Parathyroid adenoma (tissue), 2 donors: ENCODE measurements at regions not wholly inside any gene's neighbourhood (a gene's known extent, or its start where the extent isn't known, plus 50 kb on each side); places are given as distances from the start of the nearest gene placed in this dataset.

Experiments used
- H2AFZ ChIP-seq: fragments of 300-600 bp; sonication (generic); one replicate; pipeline ENCODE4 v1.7.0; 2017; ENCODE audit warnings: antibody characterized with exemption, mild to moderate bottlenecking
- H3K27ac ChIP-seq: fragments of 300-600 bp; sonication (generic); one replicate; pipeline ENCODE4 v1.7.0; 2017
- H3K27me3 ChIP-seq: fragments of 300-600 bp; sonication (generic); one replicate; pipeline ENCODE4 v1.7.0; 2017; ENCODE audit warnings: low read length; ENCODE audit not compliant: control insufficient read depth, insufficient read depth
- H3K36me3 ChIP-seq: fragments of 300-600 bp; sonication (generic); one replicate; pipeline ENCODE4 v1.7.0; 2017; ENCODE audit warnings: low read length; ENCODE audit not compliant: control insufficient read depth, insufficient read depth
- H3K4me1 ChIP-seq: fragments of 300-600 bp; sonication (generic); one replicate; pipeline ENCODE4 v1.7.0; 2017; ENCODE audit warnings: control low read depth
- H3K4me2 ChIP-seq: fragments of 300-600 bp; sonication (generic); one replicate; pipeline ENCODE4 v1.7.0; 2017; ENCODE audit warnings: low read length
- H3K4me3 ChIP-seq: fragments of 300-600 bp; sonication (generic); one replicate; pipeline ENCODE4 v1.7.0; 2017; ENCODE audit warnings: low read depth, low read length
- H3K79me2 ChIP-seq: fragments of 300-600 bp; sonication (generic); one replicate; pipeline ENCODE4 v1.7.0; 2017; ENCODE audit warnings: control low read depth
- H3K9ac ChIP-seq: fragments of 300-600 bp; sonication (generic); one replicate; pipeline ENCODE4 v1.7.0; 2017; ENCODE audit warnings: mild to moderate bottlenecking
- H3K9me3 ChIP-seq: fragments of 300-600 bp; sonication (generic); one replicate; pipeline ENCODE4 v1.7.0; 2017; ENCODE audit warnings: low read length; ENCODE audit not compliant: control insufficient read depth
- CTCF ChIP-seq: fragments of 300-600 bp; sonication (generic); IDR thresholded peaks from one replicate; pipeline ENCODE4 v1.7.0; 2017; ENCODE audit warnings: antibody characterized with exemption, mild to moderate bottlenecking
- donor health status: primary hyperparathyroidism.

DNA sequence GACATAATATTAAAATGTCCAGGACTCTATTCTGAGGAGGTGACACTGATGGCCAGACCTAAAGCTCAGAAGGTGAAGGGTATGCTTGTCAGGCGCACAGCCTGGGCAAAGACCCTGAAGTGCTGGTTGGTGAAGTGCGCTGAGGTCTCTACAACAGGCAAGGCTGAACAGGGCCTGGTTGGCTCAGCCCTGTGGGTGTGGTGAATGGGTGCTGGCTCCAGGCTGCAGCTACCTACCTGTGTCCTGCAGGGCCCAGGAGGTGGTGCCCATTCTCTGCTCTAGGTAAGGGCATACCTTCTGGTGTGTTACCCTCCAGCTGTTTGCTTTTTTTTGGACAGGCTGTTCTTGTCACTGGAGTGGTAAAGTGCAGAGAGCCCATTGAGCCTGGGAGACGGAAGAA lies 85.1 kb downstream of the RAMP3 start:
- Histone ChIP-seq H3K4me3 (no peak overlapping the region), H3K9me3 (no peaks in the 10 kb centered on the region), H3K79me2 (no peaks in the 10 kb centered on the region), H3K27me3 (no peaks in the 10 kb centered on the region), H3K4me2 (no peak overlapping the region), H3K4me1 (no peaks in the 10 kb centered on the region), H3K9ac (no peak overlapping the region), H3K27ac (no peak overlapping the region), H3K36me3 (no peaks in the 10 kb centered on the region), H2AFZ (no peak overlapping the region)
- TF ChIP-seq CTCF: no peak

GRCh38 chr7:45244981-45245380 lies 87.4 kb downstream of the RAMP3 start:
- Histone ChIP-seq H3K9me3 (no peaks in the 10 kb centered on the region), H3K9ac (no peak overlapping the region), H3K36me3 (no peaks in the 10 kb centered on the region), H3K79me2 (no peaks in the 10 kb centered on the region), H3K27ac (no peak overlapping the region), H3K4me3 (no peak overlapping the region), H3K4me2 (no peak overlapping the region), H2AFZ (no peak overlapping the region), H3K4me1 (no peaks in the 10 kb centered on the region), H3K27me3 (no peaks in the 10 kb centered on the region)
- TF ChIP-seq CTCF: no peak

GRCh38 chr7:45246339-45246738 lies 88.7 kb downstream of the RAMP3 start:
- H3K9ac ChIP-seq: no peak overlapping the region
- no peak overlapping the region for H3K4me3 ChIP-seq
- no peaks in the 10 kb centered on the region for H3K36me3 ChIP-seq
- no peak overlapping the region for H3K4me2 ChIP-seq
- H3K9me3 ChIP-seq: no peaks in the 10 kb centered on the region
- H3K27ac ChIP-seq: peak overlapping the region; percentile 18
- H3K4me1 ChIP-seq: no peaks in the 10 kb centered on the region
- no peaks in the 10 kb centered on the region for H3K27me3 ChIP-seq
- H3K79me2 ChIP-seq: no peaks in the 10 kb centered on the region
- no peak overlapping the region for H2AFZ ChIP-seq
- no peak for TF ChIP-seq CTCF

DNA sequence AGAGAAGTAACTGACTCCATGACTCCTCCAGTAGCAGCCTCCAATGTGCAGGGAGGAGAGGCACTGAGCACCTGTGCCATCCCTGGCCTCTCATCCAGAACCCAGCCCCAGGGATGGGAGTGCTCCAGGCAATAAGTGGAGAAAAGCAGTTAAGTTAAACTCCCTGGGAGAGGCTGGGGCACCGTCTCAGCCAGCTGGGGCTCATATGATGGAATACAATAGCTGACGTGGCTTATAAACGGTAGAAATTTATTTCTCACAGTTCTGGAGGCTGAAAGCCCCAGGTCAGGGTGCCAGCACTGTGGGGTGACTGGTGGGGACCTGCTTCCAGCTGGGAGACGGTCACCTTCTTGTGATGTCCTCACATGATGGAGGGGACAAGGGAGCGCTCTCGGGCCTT lies 94.7 kb downstream of the RAMP3 start:
- TF ChIP-seq CTCF: no peak
- H3K36me3 ChIP-seq: no peaks in the 10 kb centered on the region
- no peak overlapping the region for H3K27ac ChIP-seq
- no peaks in the 10 kb centered on the region for H3K27me3 ChIP-seq
- no peaks in the 10 kb centered on the region for H3K9me3 ChIP-seq
- H3K4me3 ChIP-seq: no peak overlapping the region
- no peak overlapping the region for H2AFZ ChIP-seq
- no peak overlapping the region for H3K4me2 ChIP-seq
- H3K9ac ChIP-seq: no peak overlapping the region
- H3K4me1 ChIP-seq: no peaks in the 10 kb centered on the region
- no peaks in the 10 kb centered on the region for H3K79me2 ChIP-seq

DNA sequence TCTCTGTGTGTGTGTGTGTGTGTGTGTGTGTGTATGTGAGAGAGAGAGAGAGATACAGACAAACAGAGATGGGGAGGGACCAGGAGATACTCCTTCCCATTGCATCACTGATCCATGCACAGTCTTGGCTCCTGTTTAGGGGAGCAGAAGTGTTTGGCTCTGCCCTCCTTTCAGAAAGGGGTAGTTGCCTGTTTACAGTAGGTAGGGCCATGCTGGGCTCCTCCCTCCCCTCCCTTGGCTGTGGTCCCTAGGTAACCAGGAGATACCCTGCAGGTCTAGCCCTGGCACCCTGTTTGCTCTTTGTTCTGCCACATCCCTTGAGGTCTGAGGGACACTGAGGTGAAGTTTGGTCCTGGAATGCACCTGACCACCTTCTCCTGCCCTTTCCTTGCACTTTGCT lies 95.3 kb downstream of the RAMP3 start:
- no peaks in the 10 kb centered on the region for H3K79me2 ChIP-seq
- no peaks in the 10 kb centered on the region for H3K4me1 ChIP-seq
- no peaks in the 10 kb centered on the region for H3K36me3 ChIP-seq
- H3K27ac ChIP-seq: no peak overlapping the region
- no peak overlapping the region for H3K4me2 ChIP-seq
- no peak overlapping the region for H2AFZ ChIP-seq
- H3K4me3 ChIP-seq: no peak overlapping the region
- H3K9ac ChIP-seq: no peak overlapping the region
- H3K27me3 ChIP-seq: no peaks in the 10 kb centered on the region
- no peak for TF ChIP-seq CTCF
- H3K9me3 ChIP-seq: no peaks in the 10 kb centered on the region
